Activated T-helper 1 cell treated with Interleukin-2 at 50 U/mL for 16 hours (primary cell): ENCODE measurements at regions not wholly inside any gene's neighbourhood (a gene's known extent, or its start where the extent isn't known, plus 50 kb on each side); places are given as distances from the start of the nearest gene placed in this dataset.

ENCODE experiments used
- DNase-seq: peaks from one replicate; pipeline ENCODE4 v3.0.0-alpha.2; 2020; ENCODE audit warnings: low read depth

DNA sequence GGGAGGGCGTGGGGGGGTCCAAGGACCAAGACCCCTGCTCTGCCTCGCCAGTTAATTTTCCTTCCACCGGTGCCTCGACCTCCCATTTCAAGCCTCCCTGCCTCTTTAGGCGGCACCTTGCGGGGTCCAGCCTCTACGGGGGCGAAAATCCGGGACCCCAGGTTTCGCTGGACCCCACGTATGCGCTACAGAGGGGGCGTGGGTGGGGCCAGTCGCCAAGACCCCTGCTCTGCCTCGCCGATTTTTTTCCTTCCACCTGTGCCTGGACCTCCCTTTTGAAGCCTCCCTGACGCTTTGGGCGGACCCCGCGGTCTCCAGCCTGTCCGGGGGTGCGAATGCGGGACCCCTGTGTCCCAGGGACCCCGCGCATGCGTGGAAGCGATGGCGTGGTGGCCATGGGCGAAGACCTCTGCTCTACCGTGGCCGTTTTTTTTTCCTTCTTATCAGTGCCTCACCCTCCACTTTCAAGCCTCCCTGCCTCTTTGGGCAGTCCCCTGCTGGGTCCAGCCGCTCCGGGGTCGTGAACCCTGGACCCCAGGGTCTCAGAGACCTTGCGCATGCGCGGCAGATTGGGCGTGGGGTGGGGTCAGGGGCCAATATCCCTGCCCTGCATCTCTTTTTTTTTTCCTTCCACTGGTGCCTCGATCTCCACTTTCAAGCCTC lies 324.2 kb downstream of the ALG10 start:
- DNase-seq, result no peak

GRCh38 chr12:34347367-34347766 lies 325.1 kb downstream of the ALG10 start:
- DNase-seq, result no peak

DNA sequence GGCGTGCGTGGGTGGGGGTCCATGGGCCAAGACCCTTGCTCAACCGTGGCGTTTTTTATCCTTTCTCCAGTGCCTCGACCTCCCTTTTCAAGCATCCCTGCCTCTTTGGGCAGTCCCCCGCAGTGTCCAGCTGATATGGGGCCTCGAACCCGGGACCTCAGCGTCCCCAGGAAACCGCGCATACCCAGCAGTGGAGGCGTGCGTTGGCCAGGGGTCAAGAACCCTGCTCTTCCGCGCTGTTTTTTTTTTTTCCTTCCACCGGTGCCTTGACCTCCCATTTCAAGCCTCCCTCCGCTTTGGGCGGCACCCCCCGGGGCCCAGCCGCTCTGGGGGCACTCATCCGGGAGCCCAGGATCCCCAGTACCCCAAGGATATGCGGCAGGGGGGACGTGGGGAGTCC lies 325.8 kb downstream of the ALG10 start:
- no peak for DNase-seq

DNA sequence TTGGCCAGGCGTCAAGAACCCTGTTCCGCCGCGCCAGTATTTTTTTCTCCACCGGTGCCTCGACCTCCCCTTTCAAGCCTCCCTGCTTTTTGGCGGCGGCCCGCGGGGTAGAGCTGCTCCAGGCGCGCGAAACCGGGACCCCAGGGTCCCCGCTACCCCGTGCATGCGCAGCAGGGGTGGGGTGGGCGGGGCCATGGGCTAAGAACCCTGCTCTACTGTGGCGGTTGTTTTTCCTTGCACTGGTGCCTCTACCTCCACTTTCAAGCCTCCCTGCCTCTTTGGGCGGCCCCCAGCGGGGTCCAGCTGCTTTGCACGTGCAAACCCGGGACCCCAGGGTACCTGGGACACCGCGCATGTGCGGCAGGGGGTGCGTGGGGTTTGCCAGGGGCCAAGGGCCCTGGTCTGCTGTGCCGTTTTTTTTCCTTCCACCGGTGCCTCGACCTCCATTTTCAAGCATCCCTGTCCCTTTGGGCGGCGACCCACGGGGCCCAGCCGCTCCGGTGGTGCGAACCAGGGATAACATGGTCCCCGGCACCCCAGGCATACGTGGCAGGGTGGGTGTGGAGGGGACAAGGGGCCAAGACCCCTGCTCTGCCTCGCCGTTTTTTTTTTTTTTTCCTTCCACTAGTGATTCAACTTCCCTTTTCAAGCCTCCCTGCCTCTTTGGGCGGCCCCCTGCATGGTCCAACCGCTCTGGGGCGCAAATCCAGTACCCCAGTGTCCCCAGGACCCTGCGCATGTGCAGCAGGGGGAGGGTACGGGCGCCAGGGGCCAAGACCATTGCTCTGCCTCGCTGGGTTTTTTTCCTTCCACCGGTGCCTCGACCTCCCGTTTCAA lies 326.8 kb downstream of the ALG10 start:
- DNase-seq, result no peak

DNA sequence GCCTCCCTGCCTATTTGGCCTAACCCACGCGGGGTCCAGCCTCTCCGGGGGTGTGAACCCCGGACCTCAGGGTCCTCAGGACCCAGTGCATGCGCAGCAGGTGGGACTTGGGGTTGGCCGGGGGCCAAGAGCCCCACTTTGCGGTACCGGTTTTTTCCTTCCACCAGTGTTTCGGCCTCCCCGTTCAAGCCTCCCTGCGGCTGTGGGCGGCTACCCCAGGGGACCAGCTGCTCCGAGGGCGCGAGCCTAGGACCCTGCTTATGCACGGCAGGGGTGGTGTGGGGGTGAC lies 327.3 kb downstream of the ALG10 start:
- DNase-seq, result no peak

DNA sequence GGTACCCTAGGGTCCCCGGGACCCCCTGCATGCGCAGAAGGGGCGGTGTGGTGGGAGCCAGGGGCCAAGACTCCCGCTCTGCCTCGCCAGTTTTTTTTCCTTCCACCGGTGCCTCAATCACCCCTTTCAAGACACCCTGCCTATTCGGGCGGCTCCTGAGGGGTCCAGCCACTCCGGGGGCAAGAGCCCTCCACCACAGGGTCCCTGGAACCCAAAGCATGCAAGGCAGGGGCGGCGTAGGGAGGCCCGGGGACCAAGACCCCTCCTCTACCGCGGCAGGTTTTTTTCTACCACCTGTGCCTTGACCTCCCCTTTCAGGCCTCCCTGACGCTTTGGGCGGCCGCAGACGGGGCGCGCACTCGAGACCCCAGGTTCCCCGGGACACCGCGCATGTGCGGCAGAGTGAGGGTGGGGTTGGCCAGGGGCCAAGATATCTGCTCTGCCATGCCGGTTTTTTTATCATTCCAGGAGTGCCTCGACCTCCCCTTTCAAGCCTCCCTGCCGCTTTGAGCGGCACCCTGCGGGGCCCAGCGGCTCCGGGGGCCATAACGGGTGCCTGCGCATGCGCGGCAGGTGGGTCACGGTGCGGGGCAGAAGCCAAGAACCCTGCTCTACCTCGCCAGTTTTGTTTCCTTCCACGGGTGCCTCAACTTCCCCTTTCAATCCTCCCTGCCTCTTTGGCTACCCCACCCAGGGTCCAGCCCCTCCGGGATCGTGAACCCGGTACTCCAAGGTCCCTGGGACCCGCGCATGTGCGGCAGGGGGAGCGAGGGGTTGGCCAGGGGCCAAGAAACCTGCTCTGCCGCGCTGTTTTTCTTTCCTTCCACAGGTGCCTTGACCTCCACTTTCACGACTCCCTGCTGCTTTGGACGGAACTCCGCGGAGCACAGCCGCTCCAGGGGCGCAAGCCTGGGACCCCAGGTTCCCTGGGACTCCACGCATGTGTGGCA lies 328.1 kb downstream of the ALG10 start:
- DNase-seq, result no peak

- no peak for DNase-seq
These were observed 329.8 kb downstream of the ALG10 start for GRCh38 chr12:34352098-34352497.

GRCh38 chr12:34354239-34355200 lies 332.2 kb downstream of the ALG10 start:
- no peak for DNase-seq

DNA sequence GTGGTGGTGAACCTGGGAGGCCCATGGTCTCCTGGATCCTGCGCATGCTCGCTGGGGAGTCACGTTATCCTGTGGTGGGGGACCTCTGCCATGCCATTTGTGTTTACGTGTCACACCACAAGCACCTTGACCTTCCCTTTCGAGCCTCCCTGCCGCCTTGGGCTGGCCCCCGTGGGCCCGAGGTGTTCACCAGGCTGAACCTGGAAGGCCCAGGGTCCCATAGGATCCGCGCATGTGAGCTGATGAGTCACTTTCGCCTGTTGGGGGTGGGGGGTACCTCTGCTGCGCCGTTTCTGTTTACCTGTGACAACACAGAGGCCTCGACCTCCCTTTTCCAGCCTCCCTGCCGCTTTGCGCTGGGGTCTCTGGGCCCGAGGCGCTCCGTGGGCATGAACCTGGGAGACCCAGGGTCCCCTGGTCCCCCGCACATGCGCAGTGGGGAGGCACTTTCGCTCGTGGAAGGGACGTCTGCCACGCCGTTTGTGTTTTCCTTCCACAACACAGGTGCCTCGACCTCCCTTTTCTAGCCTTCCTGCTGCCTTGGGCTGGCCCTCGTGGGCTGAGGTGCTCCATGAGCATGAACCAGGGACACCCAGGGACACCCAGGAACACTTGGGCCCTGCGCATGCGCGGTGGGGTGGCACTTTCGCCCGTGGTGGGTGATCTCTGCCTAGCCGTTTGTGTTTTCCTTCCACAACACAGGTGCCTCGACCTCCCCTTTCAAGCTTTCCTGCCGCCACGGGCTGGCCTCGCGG lies 334.1 kb downstream of the ALG10 start:
- no peak for DNase-seq

GRCh38 chr12:34357791-34358190 lies 335.5 kb downstream of the ALG10 start:
- no peak for DNase-seq

DNA sequence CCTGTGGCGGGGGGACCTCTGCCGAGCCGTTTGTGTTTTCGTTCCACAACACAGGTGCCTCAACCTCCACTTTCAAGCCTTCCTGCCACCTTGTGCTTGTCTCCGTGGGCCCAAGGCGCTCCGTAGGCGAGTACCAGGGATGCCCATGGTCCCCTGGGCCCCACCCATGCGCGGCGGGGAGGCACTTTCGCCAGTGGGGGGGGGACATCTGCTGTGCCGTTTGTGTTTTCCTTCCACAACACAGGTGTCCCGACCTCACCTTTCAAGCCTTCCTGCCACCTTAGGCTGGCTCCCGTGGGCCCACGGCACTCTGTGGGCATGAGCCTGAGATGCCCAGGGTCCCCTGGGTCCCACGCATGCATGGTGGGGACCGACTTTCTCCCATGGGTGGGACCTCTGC lies 335.9 kb downstream of the ALG10 start:
- no peak for DNase-seq

DNA sequence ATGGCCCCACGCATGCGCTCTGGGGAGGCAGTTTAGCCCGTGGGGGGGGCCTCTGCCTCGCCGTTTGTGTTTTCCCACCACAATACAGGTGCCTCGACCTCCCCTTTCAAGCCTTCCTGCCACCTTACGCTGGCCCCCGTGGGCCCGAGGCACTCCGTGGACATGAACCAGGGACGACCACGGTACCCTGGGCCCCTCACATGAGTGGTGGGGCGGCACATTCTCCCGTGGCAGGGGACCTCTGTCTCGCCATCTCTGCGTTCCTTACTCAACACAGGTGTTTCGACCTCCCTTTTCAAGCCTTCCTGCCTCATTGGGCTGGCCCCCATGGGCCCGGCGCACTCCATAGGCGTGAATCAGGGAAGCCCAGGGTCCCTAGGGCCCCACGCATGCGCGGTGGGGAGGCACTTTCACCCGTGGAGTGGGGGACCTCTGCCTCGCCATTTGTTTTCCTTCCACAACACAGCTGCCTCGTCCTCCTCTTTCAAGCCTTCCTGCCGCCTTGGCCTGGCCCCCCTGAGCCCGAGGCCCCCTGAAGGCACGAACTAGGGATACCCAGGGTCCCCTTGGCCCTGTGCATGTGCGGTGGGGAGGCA lies 339.5 kb downstream of the ALG10 start:
- no peak for DNase-seq

- no peak for DNase-seq
These were observed 340.9 kb downstream of the ALG10 start for GRCh38 chr12:34363050-34363673.

DNA sequence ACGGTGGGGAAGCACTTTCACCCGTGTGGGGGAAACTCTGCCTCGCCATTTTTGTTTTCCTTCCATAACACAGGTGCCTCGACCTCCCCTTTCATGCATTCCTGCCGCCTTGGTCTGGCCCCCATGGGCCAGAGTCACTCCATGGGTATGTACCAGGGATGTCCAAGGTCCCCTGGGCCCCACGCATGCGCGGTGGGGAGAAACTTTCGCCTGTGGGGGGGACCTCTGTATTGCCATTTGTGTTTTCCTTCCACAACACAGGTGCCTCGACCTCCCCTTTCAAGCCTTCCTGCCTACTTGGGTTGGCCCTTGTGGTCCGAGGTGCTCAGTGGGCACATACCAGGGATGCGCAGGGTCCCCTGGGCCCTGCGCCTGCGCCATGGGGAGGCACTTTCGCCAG lies 345.8 kb downstream of the ALG10 start:
- no peak for DNase-seq

GRCh38 chr12:34371050-34371449 lies 348.8 kb downstream of the ALG10 start:
- no peak for DNase-seq

DNA sequence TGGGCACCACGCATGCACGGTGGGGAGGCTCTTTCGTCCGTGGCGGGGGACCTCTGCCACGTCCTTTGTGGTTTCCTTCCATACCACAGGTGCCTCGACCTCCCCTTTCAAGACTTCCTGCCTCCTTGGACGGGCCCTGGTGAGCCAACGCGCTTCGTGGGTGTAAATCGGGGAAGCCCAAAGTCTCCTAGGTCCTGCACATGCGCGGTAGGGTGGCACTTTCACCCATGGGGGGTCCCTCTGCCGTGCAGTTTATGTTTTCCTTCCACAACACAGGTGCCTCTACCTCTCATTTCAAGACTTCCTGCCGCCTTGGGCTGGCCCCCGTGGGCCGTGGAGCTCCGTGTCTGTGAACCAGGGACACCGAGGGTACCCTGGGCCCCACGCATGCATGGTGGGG lies 349.7 kb downstream of the ALG10 start:
- DNase-seq, result no peak

DNA sequence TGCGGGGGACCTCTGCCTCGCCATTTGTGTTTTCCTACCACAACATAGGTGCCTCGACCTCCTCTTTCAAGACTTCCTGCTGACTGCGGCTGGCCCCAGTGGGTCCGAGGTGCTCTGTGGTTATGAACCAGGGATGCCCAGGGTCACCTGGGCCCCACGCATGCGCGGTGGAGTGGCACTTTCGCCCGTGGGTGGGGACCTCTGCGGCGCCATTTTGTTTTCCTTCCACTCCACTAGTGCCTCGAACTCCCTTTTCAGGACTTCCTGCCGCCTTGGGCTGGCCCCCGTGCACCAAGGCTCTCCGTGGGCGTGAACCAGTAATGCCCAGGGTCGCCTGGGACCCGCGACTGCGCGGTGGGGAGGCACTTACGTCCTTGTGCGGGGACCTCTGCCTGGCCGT lies 351.6 kb downstream of the ALG10 start:
- no peak for DNase-seq

GRCh38 chr12:34376133-34376799 lies 354.0 kb downstream of the ALG10 start:
- no peak for DNase-seq

GRCh38 chr12:34377243-34378035 lies 355.1 kb downstream of the ALG10 start:
- DNase-seq, result no peak
